H4 (cell line): ENCODE measurements at regions not wholly inside any gene's neighbourhood (a gene's known extent, or its start where the extent isn't known, plus 50 kb on each side); places are given as distances from the start of the nearest gene placed in this dataset.
"Not testable (repeated sequence)": the region's sequence is repeated elsewhere in the genome, so short reads cannot be mapped to it uniquely, and the experiment has no call there.

ENCODE experiments used
- DNase-seq: peaks from one replicate; pipeline ENCODE4 v3.0.0-alpha.2; 2015; ENCODE audit warnings: low spot score

DNA sequence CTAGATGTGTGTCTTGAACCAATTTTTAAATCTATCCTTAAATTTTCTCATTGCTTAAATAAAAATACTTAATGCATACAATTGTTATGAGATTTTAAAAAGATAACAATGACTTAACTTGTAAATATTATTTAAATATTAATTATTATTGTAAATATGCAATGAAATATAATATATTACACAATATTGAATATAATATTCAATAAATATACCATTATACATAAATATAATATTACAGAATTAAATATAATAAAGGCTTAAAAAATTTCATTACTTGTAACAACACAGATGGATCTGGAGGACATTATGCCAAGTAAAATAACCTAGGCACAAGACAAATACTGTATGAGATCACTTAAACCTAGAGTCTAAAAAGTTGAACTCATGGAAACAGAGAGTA lies 1532.3 kb downstream of the PCDH9 start:
- DNase-seq, result no peak

DNA sequence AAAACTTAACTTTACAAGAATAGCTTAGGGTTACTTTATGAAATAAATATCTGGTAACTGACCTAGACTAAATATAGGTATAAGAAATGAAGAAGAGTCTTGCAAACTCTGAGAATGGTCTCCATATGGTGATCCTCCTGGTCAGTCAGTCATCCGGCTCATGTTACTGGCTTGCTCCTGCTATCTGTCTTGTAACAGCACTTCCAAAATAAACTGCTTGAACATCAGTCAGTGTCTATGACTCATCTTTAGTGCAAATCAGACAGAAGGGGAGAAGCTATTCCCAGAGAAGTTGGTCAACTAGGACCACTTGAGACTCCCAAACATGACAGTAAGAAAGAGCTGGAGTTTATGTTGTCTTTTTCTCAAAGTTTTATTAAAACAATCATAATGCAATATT lies 1550.9 kb downstream of the PCDH9 start:
- no peak for DNase-seq

DNA sequence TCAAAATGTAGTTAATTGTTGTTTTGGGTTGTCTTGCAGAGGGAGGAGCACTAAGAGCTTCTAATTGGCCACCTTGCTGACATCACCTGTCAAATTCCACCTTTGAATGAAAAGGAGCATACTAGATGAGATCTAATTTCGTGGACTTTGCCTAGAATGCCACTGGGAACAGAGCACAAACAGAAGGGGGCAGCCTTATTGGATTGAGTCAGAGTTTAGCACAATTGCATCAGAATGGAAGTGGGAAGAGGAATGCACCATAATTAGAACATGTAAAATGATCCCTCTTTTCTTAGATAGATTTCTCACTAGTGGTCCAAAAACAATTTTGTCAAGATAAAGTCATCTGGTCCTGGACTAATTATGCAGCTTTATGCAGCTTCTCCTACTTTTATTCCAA lies 1552.2 kb downstream of the PCDH9 start:
- DNase-seq, result peak; percentile 19

GRCh38 chr13:65675383-65675782 lies 1554.8 kb downstream of the PCDH9 start:
- DNase-seq, result not testable (repeated sequence)

- no peak for DNase-seq
Observed at GRCh38 chr13:65670014-65670625, 1560.0 kb downstream of the PCDH9 start.

DNA sequence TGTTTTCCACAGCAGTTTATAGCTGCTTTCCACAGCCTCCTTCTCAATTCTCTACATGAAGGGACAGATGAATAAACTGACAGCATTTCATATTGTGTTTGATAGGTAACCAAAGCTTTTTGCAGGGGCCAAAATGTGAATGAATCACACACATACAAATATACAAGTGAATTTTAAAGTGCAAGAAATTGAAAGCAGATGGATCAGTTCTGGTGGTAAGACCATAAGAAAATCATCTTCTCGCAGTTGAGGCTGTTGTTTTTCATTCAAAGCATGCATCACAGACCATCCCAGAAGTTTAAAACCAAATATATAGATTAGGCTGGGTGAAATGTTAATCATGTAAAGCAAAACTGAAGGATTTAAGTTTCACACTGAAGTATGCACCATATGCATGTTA lies 1569.4 kb downstream of the PCDH9 start:
- DNase-seq, result no peak

GRCh38 chr13:65656740-65657329 lies 1573.3 kb downstream of the PCDH9 start:
- no peak for DNase-seq

DNA sequence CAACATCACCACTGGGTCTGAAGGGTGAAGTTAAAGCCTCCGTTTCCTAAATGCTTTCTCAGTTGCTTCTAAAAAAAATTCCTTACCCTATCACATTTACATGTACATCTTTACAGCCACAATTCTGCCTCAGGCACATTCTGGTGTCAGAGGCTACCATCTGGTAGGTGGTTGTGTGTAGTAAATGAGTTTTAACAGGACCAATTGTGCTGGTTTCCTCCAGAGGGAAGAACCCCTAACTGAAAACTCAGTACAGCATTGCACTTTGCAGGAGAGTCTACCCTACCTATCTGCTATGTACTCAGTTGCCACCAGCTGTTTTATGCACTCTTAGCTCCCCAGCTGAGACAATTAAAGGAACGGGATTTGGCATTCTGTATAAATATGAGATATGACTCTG lies 1576.5 kb downstream of the PCDH9 start:
- DNase-seq, result no peak

DNA sequence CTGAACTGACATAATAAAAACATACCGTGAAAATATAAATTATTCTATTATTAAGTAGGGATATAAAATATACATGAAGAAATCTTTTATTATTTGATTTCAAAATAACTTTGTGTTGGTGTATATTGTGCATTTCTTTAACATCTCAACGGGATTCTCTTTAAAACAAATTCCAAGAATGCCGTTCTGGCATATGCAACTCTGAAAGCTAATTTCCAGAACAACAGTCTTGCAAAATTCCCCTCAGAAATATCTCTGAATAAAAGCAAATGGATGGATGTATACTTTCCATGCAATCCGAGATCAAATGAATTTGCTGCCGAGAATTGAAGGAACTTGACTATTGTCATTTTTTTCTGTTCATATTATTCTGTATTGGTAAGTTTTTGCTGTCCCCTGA lies 1579.8 kb downstream of the PCDH9 start:
- DNase-seq, result no peak

DNA sequence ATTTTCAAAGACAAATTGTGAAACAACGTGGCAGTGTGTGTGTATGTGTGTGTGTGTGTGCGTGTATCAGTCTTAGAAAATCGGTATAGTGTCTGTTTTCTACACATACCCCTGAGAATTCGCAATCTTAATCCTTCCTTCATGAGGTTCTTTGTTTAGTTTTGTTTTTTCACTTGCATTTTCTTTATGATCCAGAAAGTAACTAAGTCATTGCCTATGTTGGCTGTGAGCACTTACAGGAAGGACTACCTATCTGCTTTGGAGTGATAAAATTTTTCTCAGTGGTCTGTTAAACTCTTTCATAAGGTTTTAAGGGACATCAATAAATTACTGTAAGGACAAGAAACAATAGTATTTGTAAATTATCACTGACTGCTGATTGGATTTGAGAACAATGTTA lies 1587.1 kb downstream of the PCDH9 start:
- DNase-seq, result no peak

DNA sequence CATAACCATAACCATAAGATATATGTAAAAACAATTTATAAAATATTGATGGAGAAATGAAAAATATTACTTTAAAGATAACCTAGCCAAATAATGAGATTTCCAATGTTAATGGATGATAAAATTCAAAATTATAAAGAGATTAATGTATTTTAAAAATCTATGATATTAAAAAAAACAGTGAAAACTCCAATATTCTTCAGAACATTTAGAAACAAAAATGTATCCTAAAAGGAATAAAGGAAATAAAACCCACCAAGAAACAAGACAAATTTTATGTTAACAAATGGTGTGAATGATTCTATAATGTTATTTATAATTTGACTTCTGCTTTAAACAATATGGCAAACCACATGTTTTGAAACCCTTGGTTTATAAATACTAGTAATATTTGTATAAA lies 1587.8 kb downstream of the PCDH9 start:
- no peak for DNase-seq

DNA sequence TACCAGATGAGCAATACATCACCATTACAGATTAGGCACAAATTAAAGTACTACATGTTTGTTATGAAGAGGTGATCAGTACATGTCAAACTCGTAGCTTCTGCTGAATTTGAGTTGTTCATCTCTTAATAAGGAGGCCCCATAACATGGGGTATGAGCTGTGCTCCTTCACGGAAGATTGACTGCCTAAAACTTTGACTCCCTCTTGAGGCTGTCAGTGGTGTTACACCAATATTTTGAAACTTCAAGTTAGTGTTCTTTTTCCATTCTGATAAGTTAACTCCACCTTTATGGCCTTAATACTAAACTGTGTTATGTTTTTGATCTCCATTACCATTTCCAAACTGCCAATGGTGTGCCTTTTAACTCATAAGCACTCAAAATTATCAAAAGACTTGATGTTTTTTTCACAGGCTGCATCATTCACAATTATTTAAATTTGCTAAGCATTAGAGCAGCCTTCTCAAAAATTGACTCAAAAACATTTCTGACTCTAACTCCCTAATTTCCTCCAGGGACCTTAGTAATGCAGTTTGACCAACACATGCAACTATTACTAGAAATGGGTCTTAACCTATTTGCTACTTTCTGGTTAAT lies 1591.5 kb downstream of the PCDH9 start:
- DNase-seq, result peak; percentile 42

- no peak for DNase-seq
Observed at GRCh38 chr13:65633806-65634205, 1596.3 kb downstream of the PCDH9 start.

DNA sequence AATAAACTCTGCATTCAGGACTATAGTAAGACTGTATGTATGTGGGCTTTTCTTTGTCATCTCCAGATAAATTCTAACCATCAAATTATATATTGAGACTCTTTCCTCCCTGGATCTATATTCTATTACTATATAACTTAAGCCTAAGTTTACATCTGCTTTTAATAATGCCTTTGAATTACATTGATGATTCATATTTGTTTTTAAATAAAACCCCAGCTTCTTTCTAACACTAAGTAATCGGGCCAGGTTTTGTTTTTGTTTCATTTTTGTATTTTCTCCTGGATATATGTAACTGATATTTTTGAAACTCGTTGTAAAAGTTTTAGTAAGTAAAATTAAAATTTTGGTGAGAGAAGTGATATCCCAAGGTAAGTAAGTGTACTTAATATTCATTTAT lies 1599.1 kb downstream of the PCDH9 start:
- no peak for DNase-seq

DNA sequence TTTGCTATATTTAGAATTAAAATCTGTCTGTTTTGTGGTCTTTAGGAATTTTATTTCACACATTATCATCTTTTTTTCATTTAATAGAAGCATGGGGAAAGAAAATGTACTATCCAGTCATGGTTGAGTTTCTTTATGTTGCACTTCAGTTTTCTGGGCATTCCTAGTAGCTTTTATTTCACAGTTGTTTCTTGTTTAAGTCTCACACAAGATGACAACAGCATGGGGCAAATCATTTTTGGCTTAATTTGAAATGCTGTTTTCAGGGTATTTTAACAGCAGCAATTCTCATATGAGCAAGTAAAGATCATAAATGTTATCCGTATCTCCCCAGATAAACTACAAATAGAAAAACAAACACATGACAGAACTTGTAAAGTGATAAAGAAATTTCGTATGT lies 1600.2 kb downstream of the PCDH9 start:
- DNase-seq, result no peak

- DNase-seq, result no peak
Observed at GRCh38 chr13:65623148-65623547, 1607.0 kb downstream of the PCDH9 start.

GRCh38 chr13:65615506-65615905 lies 1614.6 kb downstream of the PCDH9 start:
- no peak for DNase-seq

- no peak for DNase-seq
Observed at GRCh38 chr13:65613004-65613403, 1617.1 kb downstream of the PCDH9 start.

- no peak for DNase-seq
Observed at GRCh38 chr13:65609350-65609749, 1620.8 kb downstream of the PCDH9 start.

DNA sequence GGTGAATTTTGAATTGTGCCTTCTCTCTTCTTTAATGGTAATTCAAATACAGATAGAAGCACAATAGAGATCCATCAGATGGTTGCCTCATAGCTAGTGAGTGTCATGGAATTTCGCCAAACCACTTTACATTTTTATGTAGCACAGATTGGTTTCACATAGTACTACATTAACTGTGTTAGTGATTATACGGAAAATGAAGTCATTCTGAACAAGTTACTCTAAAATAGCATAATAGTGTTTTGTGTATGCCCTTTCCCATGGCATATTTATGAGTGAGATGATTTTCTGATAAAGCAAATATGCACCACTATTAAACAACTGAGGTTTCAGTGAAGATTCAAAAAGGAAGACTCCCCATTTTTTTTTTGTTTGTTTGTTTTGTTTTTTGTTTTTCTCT lies 1623.5 kb downstream of the PCDH9 start:
- DNase-seq, result no peak

DNA sequence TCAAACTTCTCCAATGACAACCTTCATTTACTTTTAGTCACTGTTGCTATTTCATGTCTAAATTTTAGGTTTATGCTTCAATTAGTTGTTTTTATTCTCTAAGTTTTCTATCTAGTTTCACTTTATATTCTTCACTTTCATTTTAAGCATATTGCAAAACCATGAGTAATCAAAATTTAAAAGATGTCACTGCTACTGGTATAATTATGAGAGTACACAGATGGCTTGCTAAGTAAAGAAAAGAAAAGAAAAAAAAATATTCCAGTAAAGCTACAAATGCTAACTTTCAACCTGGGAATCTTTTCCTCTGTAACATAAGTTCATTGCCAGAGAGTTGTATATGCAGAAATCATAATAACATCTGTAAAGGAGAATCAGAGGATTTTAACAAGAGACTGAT lies 1624.7 kb downstream of the PCDH9 start:
- no peak for DNase-seq

- DNase-seq, result no peak
Observed at GRCh38 chr13:65603160-65603559, 1627.0 kb downstream of the PCDH9 start.

- no peak for DNase-seq
Observed at GRCh38 chr13:65601855-65602254, 1628.3 kb downstream of the PCDH9 start.

GRCh38 chr13:65600702-65601101 lies 1629.4 kb downstream of the PCDH9 start:
- peak; percentile 70 for DNase-seq
